Sigmoid colon (tissue), 3 donors: ENCODE measurements at regions not wholly inside any gene's neighbourhood (a gene's known extent, or its start where the extent isn't known, plus 50 kb on each side); places are given as distances from the start of the nearest gene placed in this dataset.

Experiments
- CTCF ChIP-seq, 4 experiments: fragments of 450-650 bp in 3 of 4; fragments of 200-600 bp in 1 of 4; IDR thresholded peaks; one replicate each; pipeline ENCODE4 v1.5.1; 2016 to 2019; ENCODE audit warnings: antibody characterized with exemption in 4 of 4, mild to moderate bottlenecking in 3 of 4, moderate library complexity in 2 of 4
- POLR2A ChIP-seq, 2 donors: fragments of 450-650 bp; IDR thresholded peaks; one replicate each; pipeline ENCODE4 v1.6.1; 2016; ENCODE audit warnings: antibody characterized with exemption in 2 of 2, mild to moderate bottlenecking in 2 of 2, moderate library complexity in 2 of 2

GRCh38 chr10:61187601-61188000, 243.6 kb upstream of the RHOBTB1 start:
- TF ChIP-seq POLR2A (IDR thresholded peaks at IDR 0.05) (no peak), CTCF (IDR thresholded peaks at IDR 0.05) (no peak)
